Ectodermal cell (in vitro differentiated cells): ENCODE measurements at regions not wholly inside any gene's neighbourhood (a gene's known extent, or its start where the extent isn't known, plus 50 kb on each side); places are given as distances from the start of the nearest gene placed in this dataset.

Experiments
- H3K27ac ChIP-seq: 2 replicates; pipeline ENCODE4 v1.7.0; 2013; ENCODE audit warnings: mild to moderate bottlenecking, low read depth, low read length; ENCODE audit not compliant: insufficient read depth, poor library complexity, severe bottlenecking
- H3K27me3 ChIP-seq: 2 replicates; pipeline ENCODE4 v1.7.0; 2013; ENCODE audit warnings: mild to moderate bottlenecking, low read length; ENCODE audit not compliant: insufficient read depth, control insufficient read depth, poor library complexity, severe bottlenecking
- H3K36me3 ChIP-seq: one replicate; pipeline ENCODE4 v1.7.0; 2013; ENCODE audit warnings: low read length; ENCODE audit not compliant: control insufficient read depth, insufficient read depth
- H3K4me1 ChIP-seq: one replicate; pipeline ENCODE4 v1.7.0; 2013; ENCODE audit warnings: low read length; ENCODE audit not compliant: control insufficient read depth, insufficient read depth
- H3K4me3 ChIP-seq: 2 replicates; pipeline ENCODE4 v1.7.0; 2013; ENCODE audit warnings: low read depth, low read length, control low read depth; ENCODE audit not compliant: insufficient read depth
- H3K9me3 ChIP-seq: 2 replicates; pipeline ENCODE4 v1.7.0; 2013; ENCODE audit warnings: mild to moderate bottlenecking, low read length, moderate library complexity; ENCODE audit not compliant: control insufficient read depth
- WGBS, 2 experiments: methylation state at CpG; one replicate each; pipeline ENCODE4 v1.1.7; 2013; ENCODE audit warnings: missing lambda C conversion rate in 2 of 2; 5-methylcytosine and 5-hydroxymethylcytosine counted together

GRCh38 chr6:120039664-120040063 lies 690.1 kb upstream of the MAN1A1 start:
- Histone ChIP-seq H3K36me3 (no peaks in the 10 kb centered on the region), H3K9me3 (no peaks in the 10 kb centered on the region), H3K27me3 (no peaks in the 10 kb centered on the region), H3K4me1 (no peaks in the 10 kb centered on the region), H3K27ac (no peak overlapping the region), H3K4me3 (no peak overlapping the region)
- 71 to 100% methylated on average over 1 of the region's 2 CpGs for WGBS, 2 experiments

DNA sequence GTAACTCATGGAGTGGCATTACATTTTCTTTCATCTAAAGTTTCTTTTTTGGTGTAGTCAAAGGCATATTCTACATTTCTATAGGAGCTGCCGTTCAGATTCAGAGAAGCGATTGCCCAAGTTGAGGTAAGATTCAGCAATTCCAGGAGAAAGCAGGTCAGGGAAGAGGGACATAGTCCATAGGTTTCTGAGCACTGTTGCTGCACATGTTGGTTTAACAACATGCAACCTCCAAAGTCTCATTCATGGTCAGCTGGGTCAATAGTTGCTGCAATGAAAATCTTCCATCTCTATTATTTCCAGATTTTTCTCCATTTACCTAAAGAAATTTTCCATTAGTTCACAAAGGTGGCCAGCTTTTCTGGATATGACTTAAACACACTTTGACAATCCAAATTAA lies 682.3 kb upstream of the MAN1A1 start:
- Histone ChIP-seq H3K27me3 (no peaks in the 10 kb centered on the region), H3K9me3 (no peaks in the 10 kb centered on the region), H3K27ac (no peak overlapping the region), H3K36me3 (no peaks in the 10 kb centered on the region), H3K4me1 (no peaks in the 10 kb centered on the region), H3K4me3 (no peak overlapping the region)
- WGBS, 2 experiments = 96 to 100% methylated on average over 2 of the region's 2 CpGs

- Histone ChIP-seq H3K4me3 (no peak overlapping the region), H3K27ac (no peak overlapping the region), H3K36me3 (no peaks in the 10 kb centered on the region), H3K9me3 (no peaks in the 10 kb centered on the region), H3K27me3 (no peaks in the 10 kb centered on the region), H3K4me1 (no peaks in the 10 kb centered on the region)
- WGBS, 2 experiments = 100% methylated on average over 1 of the region's 1 CpG
Observed at GRCh38 chr6:120026791-120027190, 677.2 kb upstream of the MAN1A1 start.

- Histone ChIP-seq H3K4me3 (no peak overlapping the region), H3K36me3 (no peaks in the 10 kb centered on the region), H3K9me3 (no peaks in the 10 kb centered on the region), H3K4me1 (no peaks in the 10 kb centered on the region), H3K27me3 (no peaks in the 10 kb centered on the region), H3K27ac (no peak overlapping the region)
- 97% methylated on average over 3 of the region's 3 CpGs for WGBS, 2 experiments
Observed at GRCh38 chr6:120010075-120010474, 660.5 kb upstream of the MAN1A1 start.

- no peak overlapping the region for H3K27ac ChIP-seq
- no peaks in the 10 kb centered on the region for H3K9me3 ChIP-seq
- no peaks in the 10 kb centered on the region for H3K27me3 ChIP-seq
- 94 to 96% methylated on average over 12 of the region's 12 CpGs for WGBS, 2 experiments
- no peak overlapping the region for H3K4me3 ChIP-seq
- no peaks in the 10 kb centered on the region for H3K4me1 ChIP-seq
- H3K36me3 ChIP-seq = no peaks in the 10 kb centered on the region
Observed at GRCh38 chr6:120005292-120005976, 655.9 kb upstream of the MAN1A1 start.

GRCh38 chr6:119986934-119987549 lies 637.5 kb upstream of the MAN1A1 start:
- Histone ChIP-seq H3K9me3 (no peaks in the 10 kb centered on the region), H3K4me3 (no peak overlapping the region), H3K27ac (no peak overlapping the region), H3K4me1 (no peaks in the 10 kb centered on the region), H3K36me3 (no peaks in the 10 kb centered on the region), H3K27me3 (no peaks in the 10 kb centered on the region)
- WGBS, 2 experiments = 86 to 88% methylated on average over 3 of the region's 3 CpGs

DNA sequence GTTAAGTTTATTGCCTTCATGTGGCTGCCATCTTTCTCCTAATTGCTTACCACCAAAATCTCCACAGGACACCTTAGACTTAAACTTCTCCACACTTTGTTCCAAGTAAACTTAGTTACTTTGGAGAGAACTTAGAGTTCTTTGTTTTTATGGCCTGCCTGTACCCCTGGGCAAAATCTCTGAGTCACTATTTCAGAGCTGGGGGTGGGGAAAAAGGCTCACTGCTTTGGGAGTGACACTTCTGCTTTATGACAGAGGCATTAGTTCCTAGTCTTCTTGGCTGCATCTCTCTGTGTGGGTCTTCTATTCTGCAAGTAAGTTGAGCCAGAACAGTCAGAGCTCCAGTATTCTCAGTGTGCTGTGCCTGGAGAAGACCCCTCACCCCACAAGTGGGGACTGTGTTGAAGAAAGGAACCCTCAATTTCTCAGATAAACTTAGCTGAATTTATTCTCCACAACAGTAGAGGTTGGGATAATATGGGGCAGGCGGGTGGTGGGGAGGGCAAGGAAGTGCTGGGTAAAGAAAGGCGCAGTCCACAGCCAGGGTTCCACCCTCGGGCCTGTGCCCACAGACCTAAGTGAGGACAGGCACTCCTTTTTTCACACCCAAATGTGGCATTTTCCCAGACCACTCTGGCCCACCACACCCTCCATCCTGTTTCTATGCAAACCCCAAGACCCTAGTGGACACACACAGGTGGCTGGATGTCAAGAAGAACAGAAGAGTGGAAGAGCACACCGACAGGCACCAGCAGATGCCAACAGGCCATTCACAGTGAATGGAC lies 636.6 kb upstream of the MAN1A1 start:
- Histone ChIP-seq H3K36me3 (no peaks in the 10 kb centered on the region), H3K4me3 (no peak overlapping the region), H3K27ac (no peak overlapping the region), H3K27me3 (no peaks in the 10 kb centered on the region), H3K9me3 (no peaks in the 10 kb centered on the region), H3K4me1 (no peaks in the 10 kb centered on the region)
- 91 to 94% methylated on average over 4 of the region's 4 CpGs for WGBS, 2 experiments

DNA sequence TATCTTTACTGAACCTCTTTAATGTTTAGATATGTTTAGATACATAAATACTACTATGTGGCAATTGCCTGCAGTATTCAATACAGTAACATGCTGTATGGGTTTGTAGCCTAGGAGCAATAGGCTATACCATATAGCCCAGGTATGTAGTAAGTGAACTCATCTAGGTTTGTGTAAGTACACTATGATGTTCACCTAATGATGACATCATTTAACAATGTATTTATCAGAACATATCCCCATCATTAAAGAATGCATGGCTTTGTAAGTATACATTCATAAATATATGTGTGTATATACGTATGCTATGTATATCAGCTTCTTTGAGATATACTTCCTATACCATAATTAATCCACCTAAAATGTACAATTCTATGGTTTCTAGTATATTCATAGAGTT lies 631.2 kb upstream of the MAN1A1 start:
- Histone ChIP-seq H3K36me3 (no peaks in the 10 kb centered on the region), H3K27me3 (no peaks in the 10 kb centered on the region), H3K4me3 (no peak overlapping the region), H3K27ac (no peak overlapping the region), H3K9me3 (no peaks in the 10 kb centered on the region), H3K4me1 (no peaks in the 10 kb centered on the region)
- no CpG with 5 or more reads among the region's 1 CpG for WGBS, 2 experiments

- Histone ChIP-seq H3K27ac (no peak overlapping the region), H3K4me3 (no peak overlapping the region), H3K36me3 (no peaks in the 10 kb centered on the region), H3K9me3 (no peaks in the 10 kb centered on the region), H3K4me1 (no peaks in the 10 kb centered on the region), H3K27me3 (no peaks in the 10 kb centered on the region)
- WGBS, 2 experiments = 0% methylated on average over 1 of the region's 1 CpG; no CpG with 5 or more reads in 1 of the 2 experiments
Observed at GRCh38 chr6:119979862-119980261, 630.3 kb upstream of the MAN1A1 start.

DNA sequence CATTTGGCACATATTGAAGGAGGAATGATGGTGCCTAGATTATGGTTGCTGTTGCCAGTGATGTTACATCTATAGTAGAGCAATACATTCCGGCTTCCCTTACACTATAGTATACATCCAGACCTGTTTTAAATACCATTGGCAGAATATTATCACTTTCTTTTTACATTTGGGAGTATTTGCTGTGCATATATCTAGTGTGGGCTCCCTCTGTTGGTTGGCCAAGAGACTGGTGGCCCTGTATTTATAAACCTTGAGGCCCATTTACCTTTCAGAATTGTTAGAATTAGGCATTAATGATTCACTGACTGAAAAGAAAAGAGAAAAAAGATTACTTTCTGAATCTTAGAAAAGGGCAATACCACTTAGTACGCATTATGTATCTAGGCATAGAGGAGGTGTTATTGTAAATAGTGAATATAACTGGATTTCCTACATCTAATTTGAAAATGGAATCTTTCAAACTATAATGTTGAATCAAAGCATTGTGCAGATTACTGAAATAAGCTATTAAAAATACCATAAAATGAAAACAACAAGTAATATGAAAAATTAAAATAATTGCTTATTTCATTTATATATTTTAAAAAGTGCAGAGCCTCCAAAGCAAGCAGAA lies 628.8 kb upstream of the MAN1A1 start:
- Histone ChIP-seq H3K9me3 (no peaks in the 10 kb centered on the region), H3K4me3 (no peak overlapping the region), H3K27me3 (no peaks in the 10 kb centered on the region), H3K36me3 (no peaks in the 10 kb centered on the region), H3K27ac (no peak overlapping the region), H3K4me1 (no peaks in the 10 kb centered on the region)
- 100% methylated on average over 1 of the region's 2 CpGs; no CpG with 5 or more reads in 1 of the 2 experiments for WGBS, 2 experiments
